SK-N-SH (cell line): ENCODE measurements at regions not wholly inside any gene's neighbourhood (a gene's known extent, or its start where the extent isn't known, plus 50 kb on each side); places are given as distances from the start of the nearest gene placed in this dataset.
"Not testable (repeated sequence)": the region's sequence is repeated elsewhere in the genome, so short reads cannot be mapped to it uniquely, and the experiment has no call there.

Experiments used
- CTCF ChIA-PET: fragments of 300-600, 350-600 bp; formaldehyde crosslinking; extraction: SDS; loops from one replicate; lab custom pipeline; 2021; lab: Yijun Ruan, JAX
- POLR2A ChIA-PET: fragments of 350-600 bp; sonication (Branson Sonifier 250); formaldehyde crosslinking; extraction: SDS; loops from one replicate; lab custom pipeline; 2020; ENCODE audit warnings: antibody characterized with exemption, inconsistent platforms; lab: Yijun Ruan, JAX
- DNase-seq: peaks from one replicate; pipeline ENCODE4 v3.0.0; 2012
- H2AFZ ChIP-seq: fragments of 200-600 bp; sonication (generic); 2 replicates; pipeline ENCODE4 v1.8.1; 2016; ENCODE audit warnings: antibody characterized with exemption, mild to moderate bottlenecking, low read depth
- H3F3A ChIP-seq: fragments of 200-600 bp; sonication (generic); replicated peaks from 2 replicates; pipeline ENCODE3; 2016; ENCODE audit warnings: antibody characterized with exemption, mild to moderate bottlenecking; ENCODE audit not compliant: insufficient read depth
- H3K27ac ChIP-seq, 2 experiments: fragments of 200-500 bp in 1 of 2; fragments of 200-600 bp in 1 of 2; sonication (Bioruptor generic) in 1 of 2; sonication (generic), shearing (Covaris generic) in 1 of 2; 2 replicates each; pipeline versions ENCODE4 v1.5.1 to v1.6.1; 2014 to 2016; ENCODE audit warnings: low read depth in 2 of 2, inconsistent platforms in 1 of 2, low read length in 1 of 2, mild to moderate bottlenecking in 1 of 2, mixed read lengths in 1 of 2
- H3K27me3 ChIP-seq: fragments of 200-600 bp; sonication (generic), shearing (Covaris generic); 2 replicates; pipeline ENCODE4 v1.6.1; 2016; ENCODE audit warnings: mixed run types; ENCODE audit not compliant: insufficient read depth
- H3K36me3 ChIP-seq, 2 experiments: fragments of 200-500 bp in 1 of 2; fragments of 200-600 bp in 1 of 2; sonication (Bioruptor generic) in 1 of 2; sonication (generic) in 1 of 2; replicated peaks in 1 of 2; 2 replicates each; pipeline versions ENCODE3 to v1.5.1; 2014 to 2016; ENCODE audit warnings: low read length in 1 of 2, mild to moderate bottlenecking in 1 of 2; ENCODE audit not compliant: insufficient read depth in 2 of 2, control insufficient read depth in 1 of 2
- H3K4me1 ChIP-seq, 2 experiments: fragments of 200-500 bp in 1 of 2; fragments of 200-600 bp in 1 of 2; sonication (Bioruptor generic) in 1 of 2; sonication (generic), shearing (Covaris generic) in 1 of 2; 2 replicates each; pipeline versions ENCODE4 v1.5.1 to v1.6.1; 2014 to 2016; ENCODE audit warnings: low read depth in 1 of 2, low read length in 1 of 2, mixed run types in 1 of 2; ENCODE audit not compliant: insufficient read depth in 2 of 2, control insufficient read depth in 1 of 2
- H3K4me2 ChIP-seq: fragments of 200-600 bp; sonication (generic), shearing (Covaris generic); 2 replicates; pipeline ENCODE4 v1.6.1; 2017; ENCODE audit warnings: mixed run types
- H3K4me3 ChIP-seq, 2 experiments: fragments of 200-500 bp in 1 of 2; fragments of 200-600 bp in 1 of 2; sonication (Bioruptor generic) in 1 of 2; sonication (generic), shearing (Covaris generic) in 1 of 2; 2 replicates each; pipeline versions ENCODE4 v1.5.1 to v1.8.1; 2014 to 2016; ENCODE audit warnings: low read depth in 2 of 2, inconsistent platforms in 1 of 2, low read length in 1 of 2, mild to moderate bottlenecking in 1 of 2, mixed read lengths in 1 of 2, moderate library complexity in 1 of 2
- H3K79me2 ChIP-seq: fragments of 200-600 bp; sonication (generic); 2 replicates; pipeline ENCODE4 v1.8.1; 2017; ENCODE audit warnings: mild to moderate bottlenecking; ENCODE audit not compliant: insufficient read depth
- H3K9ac ChIP-seq: fragments of 200-600 bp; sonication (generic); 2 replicates; pipeline ENCODE4 v1.6.1; 2017; ENCODE audit warnings: mixed run types
- H3K9me2 ChIP-seq: fragments of 200-600 bp; sonication (generic); 2 replicates; pipeline ENCODE4 v1.6.1; 2017; ENCODE audit warnings: mixed run types
- H3K9me3 ChIP-seq: fragments of 200-600 bp; sonication (generic); 2 replicates; pipeline ENCODE4 v1.6.1; 2017; ENCODE audit warnings: mixed run types, mild to moderate bottlenecking, moderate library complexity
- H4K20me1 ChIP-seq: fragments of 200-600 bp; sonication (generic); 2 replicates; pipeline ENCODE4 v1.6.1; 2017; ENCODE audit warnings: mild to moderate bottlenecking, mixed run types; ENCODE audit not compliant: insufficient read depth
- FOSL2 ChIP-seq: IDR thresholded peaks from 2 replicates; pipeline ENCODE4 v1.4.0; 2012; ENCODE audit warnings: low read depth, mild to moderate bottlenecking, moderate library complexity, borderline replicate concordance
- NFIC ChIP-seq: IDR thresholded peaks from 2 replicates; pipeline ENCODE4 v1.4.0; 2012; ENCODE audit warnings: borderline replicate concordance
- REST ChIP-seq: IDR thresholded peaks from 2 replicates; pipeline ENCODE4 v1.6.1; 2012; ENCODE audit warnings: mild to moderate bottlenecking, low read depth, low read length, moderate library complexity
- WGBS: methylation state at CpG from one replicate; pipeline ENCODE4 v1.1.6; 2017; ENCODE audit warnings: low lambda C conversion rate; 5-methylcytosine and 5-hydroxymethylcytosine counted together

GRCh38 chr17:20706751-20707373 is 127.3 kb downstream of the CDRT15L2 start:
- TF ChIP-seq NFIC (no peak), FOSL2 (no peak), REST (no peak)
- TF ChIP-seq, all 33 proteins: peak for 0
- no peaks in the 10 kb centered on the region for H3K79me2 ChIP-seq
- H4K20me1 ChIP-seq: no peaks in the 10 kb centered on the region
- no peak overlapping the region for H3K4me3 ChIP-seq
- H3K27ac ChIP-seq: no peak overlapping the region
- ChIA-PET CTCF (no interaction called here), POLR2A (no interaction called here)
- H3K9ac ChIP-seq: no peak overlapping the region
- no peak for DNase-seq
- no peaks in the 10 kb centered on the region for H3K27me3 ChIP-seq
- H3K9me3 ChIP-seq: no peaks in the 10 kb centered on the region
- H2AFZ ChIP-seq: no peak overlapping the region
- H3K4me1 ChIP-seq: no peaks in the 10 kb centered on the region
- no peaks in the 10 kb centered on the region for H3F3A ChIP-seq
- WGBS: 55% methylated on average over 16 of the region's 16 CpGs
- H3K36me3 ChIP-seq: no peaks in the 10 kb centered on the region
- H3K9me2 ChIP-seq: no peaks in the 10 kb centered on the region
- no peak overlapping the region for H3K4me2 ChIP-seq

- H3K4me2 ChIP-seq, DNase-seq, H3K4me1 ChIP-seq, H3K9ac ChIP-seq, H3K9me3 ChIP-seq, H3K4me3 ChIP-seq, H3F3A ChIP-seq, H4K20me1 ChIP-seq, H3K36me3 ChIP-seq, H3K27ac ChIP-seq, H3K79me2 ChIP-seq, POLR2A ChIA-PET, H2AFZ ChIP-seq, H3K27me3 ChIP-seq, H3K9me2 ChIP-seq: not testable (repeated sequence)
- CTCF ChIA-PET: interaction anchor here (0.6 kb wide), 1 partner anchor 1052 kb away, joined by 3 read pairs; no protein-coding TSS in a partner anchor
- WGBS: 73% methylated on average over 11 of the region's 11 CpGs
Measured at GRCh38 chr17:20708821-20709220, 129.3 kb downstream of the CDRT15L2 start.

GRCh38 chr17:20716481-20716880 is 137.0 kb downstream of the CDRT15L2 start:
- H3K9ac ChIP-seq, H3K4me2 ChIP-seq, H3K4me1 ChIP-seq, POLR2A ChIA-PET, H3K79me2 ChIP-seq, H3K36me3 ChIP-seq, H2AFZ ChIP-seq, H3F3A ChIP-seq, H3K27ac ChIP-seq, H4K20me1 ChIP-seq, H3K9me2 ChIP-seq, H3K4me3 ChIP-seq, H3K9me3 ChIP-seq, H3K27me3 ChIP-seq, DNase-seq, CTCF ChIA-PET: not testable (repeated sequence)
- WGBS: 59% methylated on average over 3 of the region's 3 CpGs
